Activated CD4-positive, alpha-beta T cell treated with anti-CD3 and anti-CD28 coated beads for 36 hours (primary cell): ENCODE measurements at regions not wholly inside any gene's neighbourhood (a gene's known extent, or its start where the extent isn't known, plus 50 kb on each side); places are given as distances from the start of the nearest gene placed in this dataset.
"Not testable (repeated sequence)": the region's sequence is repeated elsewhere in the genome, so short reads cannot be mapped to it uniquely, and the experiment has no call there.

Source experiments
- ATAC-seq: fragments of 200-7000 bp; cut with Tn5 transposase; one replicate; pipeline ENCODE4 v1.10.0; 2021; ENCODE audit warnings: mild to moderate bottlenecking, moderate library complexity
- CTCF ChIA-PET: fragments of 350-600 bp; sonication (Branson Sonifier 250); formaldehyde crosslinking; loops from one replicate; lab custom pipeline; 2021; ENCODE audit warnings: antibody characterized with exemption; lab: Charles Lee
- POLR2A ChIA-PET: fragments of 350-600 bp; sonication (Branson Sonifier 250); formaldehyde crosslinking; loops from one replicate; lab custom pipeline; 2021; ENCODE audit warnings: antibody characterized with exemption, inconsistent platforms; lab: Charles Lee
- DNase-seq: peaks from one replicate; pipeline ENCODE4 v3.0.0-alpha.2; 2020
- H3K27ac Mint-ChIP-seq: one replicate; pipeline ENCODE4 v1.8.0; 2021; ENCODE audit warnings: mixed read lengths
- H3K27me3 Mint-ChIP-seq: one replicate; pipeline ENCODE4 v1.8.0; 2021; ENCODE audit warnings: mixed read lengths
- H3K36me3 Mint-ChIP-seq: one replicate; pipeline ENCODE4 v1.8.0; 2021; ENCODE audit warnings: low read depth, mixed read lengths
- H3K4me1 Mint-ChIP-seq: one replicate; pipeline ENCODE4 v1.8.0; 2021; ENCODE audit warnings: mixed read lengths
- H3K4me3 Mint-ChIP-seq: one replicate; pipeline ENCODE4 v1.8.0; 2021; ENCODE audit warnings: mild to moderate bottlenecking, moderate library complexity, mixed read lengths
- H3K9me3 Mint-ChIP-seq: one replicate; pipeline ENCODE4 v1.8.0; 2021; ENCODE audit warnings: low read depth, mixed read lengths
- intact Hi-C, 2 experiments: fragments of 100-400 bp; cut with DNase I in 1 of 2; cut with micrococcal nuclease in 1 of 2; formaldehyde crosslinking; loops; one replicate each; pipeline versions ENCODE4 v1.14.2 to v1.15.1; 2022 to 2024; cut with DNase I, micrococcal nuclease

GRCh38 chr5:38148021-38148625, 110.2 kb upstream of the EGFLAM start:
- Mint-ChIP-seq H3K4me1 (no peaks in the 10 kb centered on the region), H3K9me3 (no peaks in the 10 kb centered on the region), H3K27me3 (peaks cover 11% of the 10 kb centered on the region), H3K27ac (no peak overlapping the region), H3K36me3 (no peaks in the 10 kb centered on the region), H3K4me3 (no peak overlapping the region)
- ATAC-seq (no peak), DNase-seq (no peak)
- POLR2A ChIA-PET = no interaction called here
- intact Hi-C loops = no loop called here
- CTCF ChIA-PET = interaction anchor here (0.6 kb wide), 2 partner anchors 40 to 290 kb away, joined by 3 read pairs; no protein-coding TSS in a partner anchor

GRCh38 chr5:38143384-38143783, 115.0 kb upstream of the EGFLAM start:
- intact Hi-C loops = no loop called here
- Mint-ChIP-seq H3K4me1 (no peaks in the 10 kb centered on the region), H3K9me3 (no peaks in the 10 kb centered on the region), H3K27me3 (no peaks in the 10 kb centered on the region), H3K4me3 (no peak overlapping the region), H3K27ac (no peak overlapping the region), H3K36me3 (no peaks in the 10 kb centered on the region)
- ATAC-seq (no peak), DNase-seq (no peak)
- CTCF ChIA-PET = no interaction called here
- POLR2A ChIA-PET = no interaction called here

- Mint-ChIP-seq H3K27ac (no peak overlapping the region), H3K4me1 (no peaks in the 10 kb centered on the region), H3K4me3 (no peak overlapping the region), H3K27me3 (no peaks in the 10 kb centered on the region), H3K9me3 (no peaks in the 10 kb centered on the region), H3K36me3 (no peaks in the 10 kb centered on the region)
- ChIA-PET CTCF (no interaction called here), POLR2A (no interaction called here)
- DNase-seq (no peak), ATAC-seq (no peak)
- intact Hi-C loops = no loop called here
Observed at GRCh38 chr5:38141665-38142064, 116.7 kb upstream of the EGFLAM start.

GRCh38 chr5:38138574-38138973, 119.8 kb upstream of the EGFLAM start:
- Mint-ChIP-seq H3K4me3 (no peak overlapping the region), H3K27me3 (no peaks in the 10 kb centered on the region), H3K36me3 (no peaks in the 10 kb centered on the region), H3K4me1 (no peaks in the 10 kb centered on the region), H3K27ac (no peak overlapping the region), H3K9me3 (no peaks in the 10 kb centered on the region)
- ATAC-seq (no peak), DNase-seq (no peak)
- intact Hi-C loops = no loop called here
- ChIA-PET CTCF (no interaction called here), POLR2A (no interaction called here)

GRCh38 chr5:38135486-38136039, 122.8 kb upstream of the EGFLAM start:
- ATAC-seq = no peak
- no peaks in the 10 kb centered on the region for H3K27me3 Mint-ChIP-seq
- no peak overlapping the region for H3K27ac Mint-ChIP-seq
- POLR2A ChIA-PET = no interaction called here
- intact Hi-C loops = no loop called here
- no peak overlapping the region for H3K4me3 Mint-ChIP-seq
- CTCF ChIA-PET = no interaction called here
- H3K4me1 Mint-ChIP-seq = no peaks in the 10 kb centered on the region
- H3K9me3 Mint-ChIP-seq = no peaks in the 10 kb centered on the region
- no peaks in the 10 kb centered on the region for H3K36me3 Mint-ChIP-seq
- no peak for DNase-seq

DNA sequence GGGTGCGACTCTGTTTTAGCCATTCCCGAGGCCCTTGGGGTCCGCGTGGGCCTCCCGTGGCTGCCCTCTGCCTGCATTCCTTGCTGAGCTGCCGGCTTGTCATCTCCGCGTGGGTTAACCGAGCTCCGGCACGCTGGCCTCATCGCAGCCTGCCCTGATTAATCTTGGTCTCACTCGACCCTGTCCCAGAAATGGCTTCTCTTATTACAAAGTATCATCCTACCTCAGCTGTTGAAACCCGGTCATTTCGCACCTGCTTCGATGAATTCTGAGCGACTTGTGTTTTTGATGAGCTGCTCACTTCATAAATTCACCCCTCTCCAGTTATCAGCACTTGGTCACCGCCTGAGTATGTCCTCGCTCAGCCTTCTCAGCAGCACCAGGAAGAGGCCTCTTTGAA, 123.5 kb upstream of the EGFLAM start:
- no peak for DNase-seq
- intact Hi-C loops = no loop called here
- Mint-ChIP-seq H3K27me3 (no peaks in the 10 kb centered on the region), H3K27ac (no peak overlapping the region), H3K4me1 (no peaks in the 10 kb centered on the region), H3K9me3 (no peaks in the 10 kb centered on the region), H3K4me3 (no peak overlapping the region), H3K36me3 (no peaks in the 10 kb centered on the region)
- POLR2A ChIA-PET = no interaction called here
- ATAC-seq = no peak
- CTCF ChIA-PET = no interaction called here

DNA sequence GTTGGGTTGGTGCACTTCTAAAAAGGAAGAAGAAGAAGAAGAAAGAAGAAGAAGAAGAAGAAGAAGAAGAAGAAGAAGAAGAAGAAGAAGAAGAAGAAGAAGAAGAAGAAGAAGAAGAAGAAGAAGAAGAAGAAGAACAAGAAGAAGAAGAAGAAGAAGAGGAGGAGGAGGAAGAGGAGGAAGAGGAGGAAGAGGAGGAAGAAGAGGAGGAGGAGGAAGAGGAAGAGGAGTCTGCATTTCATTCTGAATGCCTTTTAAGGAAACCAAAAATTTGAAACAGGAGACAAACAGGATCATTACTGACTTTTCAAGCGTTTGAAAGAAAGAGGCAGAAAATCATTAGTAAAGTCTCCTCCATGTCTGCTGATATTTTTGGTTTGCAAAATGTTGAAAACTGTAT, 124.1 kb upstream of the EGFLAM start:
- DNase-seq, H3K4me1 Mint-ChIP-seq, H3K27me3 Mint-ChIP-seq, H3K27ac Mint-ChIP-seq, POLR2A ChIA-PET, H3K9me3 Mint-ChIP-seq, ATAC-seq, CTCF ChIA-PET, intact Hi-C loops, H3K36me3 Mint-ChIP-seq, H3K4me3 Mint-ChIP-seq: not testable (repeated sequence)

GRCh38 chr5:38131686-38132085, 126.7 kb upstream of the EGFLAM start:
- intact Hi-C loops = no loop called here
- Mint-ChIP-seq H3K9me3 (no peaks in the 10 kb centered on the region), H3K36me3 (no peaks in the 10 kb centered on the region)

GRCh38 chr5:38124321-38124720, 134.0 kb upstream of the EGFLAM start:
- no peak overlapping the region for H3K4me3 Mint-ChIP-seq
- H3K27ac Mint-ChIP-seq = no peak overlapping the region
- ChIA-PET CTCF (no interaction called here), POLR2A (no interaction called here)
- DNase-seq (no peak), ATAC-seq (no peak)
- H3K4me1 Mint-ChIP-seq = peaks cover 3% of the 10 kb centered on the region
- intact Hi-C loops = no loop called here
- H3K9me3 Mint-ChIP-seq = no peaks in the 10 kb centered on the region
- peaks cover 2% of the 10 kb centered on the region for H3K27me3 Mint-ChIP-seq
- no peaks in the 10 kb centered on the region for H3K36me3 Mint-ChIP-seq

More at GRCh38 chr5:38131686-38132085, 126.7 kb upstream of the EGFLAM start:
- Mint-ChIP-seq H3K4me3 (no peak overlapping the region), H3K4me1 (no peaks in the 10 kb centered on the region), H3K27ac (no peak overlapping the region), H3K27me3 (no peaks in the 10 kb centered on the region)
- DNase-seq = no peak
- no peak for ATAC-seq
- CTCF ChIA-PET = no interaction called here
- POLR2A ChIA-PET = no interaction called here

DNA sequence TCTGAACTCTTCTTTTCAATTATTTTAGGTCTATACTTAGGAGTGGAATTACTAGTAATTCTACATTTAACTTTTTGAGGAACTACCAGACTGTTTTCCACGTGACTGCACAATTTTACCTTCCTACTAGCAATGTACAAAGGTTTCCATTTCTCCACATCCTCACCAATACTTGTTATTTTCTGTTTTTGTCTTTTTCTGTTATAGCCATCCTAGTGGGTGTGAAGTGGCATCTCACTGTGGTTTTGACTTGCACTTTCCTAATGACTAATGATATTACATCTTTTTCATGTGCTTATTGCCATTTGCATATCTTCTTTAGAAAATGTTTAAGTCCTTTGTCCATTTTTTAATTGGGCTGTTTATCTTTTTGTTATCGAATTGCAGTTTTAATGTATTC, 136.9 kb upstream of the EGFLAM start:
- H3K27ac Mint-ChIP-seq = no peak overlapping the region
- H3K9me3 Mint-ChIP-seq = no peaks in the 10 kb centered on the region
- H3K27me3 Mint-ChIP-seq = peaks cover 6% of the 10 kb centered on the region
- ChIA-PET CTCF (no interaction called here), POLR2A (no interaction called here)
- peaks cover 3% of the 10 kb centered on the region for H3K4me1 Mint-ChIP-seq
- DNase-seq (no peak), ATAC-seq (peak; percentile 30)
- no peak overlapping the region for H3K4me3 Mint-ChIP-seq
- H3K36me3 Mint-ChIP-seq = no peaks in the 10 kb centered on the region
- intact Hi-C loops = no loop called here

DNA sequence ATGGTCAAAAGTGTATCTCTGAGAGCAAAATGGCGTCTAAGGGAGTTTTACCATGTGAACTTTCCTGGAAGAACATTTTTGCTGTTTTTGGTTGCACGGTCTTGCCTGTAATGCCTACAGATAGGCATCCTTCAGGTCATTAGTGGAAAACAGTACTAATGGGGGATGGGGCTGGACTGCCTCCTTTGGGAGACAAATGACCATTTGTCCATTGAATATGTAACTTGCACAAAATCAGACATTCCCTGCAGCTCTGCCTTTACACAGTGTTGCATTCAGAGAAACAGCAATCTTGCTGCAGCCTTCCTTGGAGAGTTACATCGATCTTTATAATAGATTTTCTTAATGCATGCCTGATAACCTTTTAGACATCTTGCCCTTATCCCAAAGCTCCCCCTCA, 138.5 kb upstream of the EGFLAM start:
- ATAC-seq (no peak), DNase-seq (no peak)
- CTCF ChIA-PET = no interaction called here
- Mint-ChIP-seq H3K36me3 (no peaks in the 10 kb centered on the region), H3K27me3 (peaks cover 6% of the 10 kb centered on the region), H3K4me1 (peaks cover 3% of the 10 kb centered on the region), H3K9me3 (no peaks in the 10 kb centered on the region), H3K4me3 (no peak overlapping the region), H3K27ac (no peak overlapping the region)
- POLR2A ChIA-PET = no interaction called here
- intact Hi-C loops = no loop called here

DNA sequence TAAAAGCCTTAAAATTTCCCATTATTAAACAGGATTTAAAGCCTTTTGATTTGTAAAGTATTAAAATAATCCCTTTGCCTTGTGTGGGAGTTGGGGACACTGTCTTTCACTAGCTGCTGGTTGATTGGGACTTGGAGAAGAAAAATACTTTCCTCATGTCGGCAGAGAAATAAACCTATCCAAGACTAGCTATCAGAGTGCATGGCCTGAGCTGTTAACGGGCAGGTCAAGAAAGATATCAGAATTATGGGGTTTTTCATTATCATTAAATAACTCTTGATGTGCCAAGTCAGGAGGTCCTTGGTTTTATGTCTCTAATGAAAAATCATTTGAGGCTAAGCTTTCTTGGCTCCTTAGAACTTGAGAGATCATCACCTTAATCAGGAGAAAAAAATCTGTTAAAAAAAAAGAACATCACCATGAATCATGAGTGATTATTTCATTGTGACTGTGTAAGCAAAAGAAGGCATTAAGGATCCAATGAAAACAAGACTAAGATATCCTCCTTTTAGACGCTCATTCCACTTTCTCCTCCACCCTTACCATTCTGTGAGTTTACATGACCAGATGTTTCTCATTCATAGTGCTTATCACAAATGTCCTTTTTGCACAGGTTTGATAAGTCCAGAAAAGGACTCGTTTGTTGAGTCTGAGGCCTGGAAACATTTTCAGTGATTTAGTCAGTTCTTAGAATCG, 140.4 kb upstream of the EGFLAM start:
- Mint-ChIP-seq H3K36me3 (no peaks in the 10 kb centered on the region), H3K9me3 (no peaks in the 10 kb centered on the region), H3K4me3 (no peak overlapping the region)

More for the DNA sequence above, 140.4 kb upstream of the EGFLAM start:
- Mint-ChIP-seq H3K27me3 (peaks cover 6% of the 10 kb centered on the region), H3K4me1 (peaks cover 3% of the 10 kb centered on the region), H3K27ac (no peak overlapping the region)
- ChIA-PET POLR2A (interaction anchor here (0.7 kb wide), 1 partner anchor 11 kb away, joined by 3 read pairs; no protein-coding TSS in a partner anchor), CTCF (no interaction called here)
- intact Hi-C loops = no loop called here
- DNase-seq (no peak), ATAC-seq (no peak)
